ENCODE measurements at regions not wholly inside any gene's neighbourhood (a gene's known extent, or its start where the extent isn't known, plus 50 kb on each side); places are given as distances from the start of the nearest gene placed in this dataset.

DNA sequence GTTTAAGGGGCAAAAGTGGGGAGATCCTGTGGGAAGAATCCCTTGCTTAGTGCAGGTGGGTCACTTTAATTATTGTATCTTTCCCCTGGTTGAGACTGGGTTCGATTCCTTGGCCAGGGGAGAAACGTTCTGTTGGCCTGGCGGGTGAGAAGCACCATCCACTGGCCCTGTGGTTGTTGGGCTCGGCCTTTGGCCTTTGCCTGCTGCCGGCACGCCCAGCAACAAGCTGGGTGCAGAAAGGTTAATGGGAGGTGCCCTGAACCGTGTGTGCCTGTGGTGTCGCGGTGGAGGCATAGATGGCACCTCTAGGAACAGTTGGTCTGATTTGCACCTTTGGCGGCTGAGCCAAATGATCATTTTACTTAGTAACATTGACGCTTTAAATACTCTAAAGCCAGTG lies 363.6 kb upstream of the CNTNAP2 start:
- TF ChIP-seq, protein P1, sequence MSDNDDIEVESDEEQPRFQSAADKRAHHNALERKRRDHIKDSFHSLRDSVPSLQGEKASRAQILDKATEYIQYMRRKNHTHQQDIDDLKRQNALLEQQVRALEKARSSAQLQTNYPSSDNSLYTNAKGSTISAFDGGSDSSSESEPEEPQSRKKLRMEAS (IDR thresholded peaks at IDR 0.05; ENCODE audit: low read depth, low read length): no peak
- TF ChIP-seq, protein P2, sequence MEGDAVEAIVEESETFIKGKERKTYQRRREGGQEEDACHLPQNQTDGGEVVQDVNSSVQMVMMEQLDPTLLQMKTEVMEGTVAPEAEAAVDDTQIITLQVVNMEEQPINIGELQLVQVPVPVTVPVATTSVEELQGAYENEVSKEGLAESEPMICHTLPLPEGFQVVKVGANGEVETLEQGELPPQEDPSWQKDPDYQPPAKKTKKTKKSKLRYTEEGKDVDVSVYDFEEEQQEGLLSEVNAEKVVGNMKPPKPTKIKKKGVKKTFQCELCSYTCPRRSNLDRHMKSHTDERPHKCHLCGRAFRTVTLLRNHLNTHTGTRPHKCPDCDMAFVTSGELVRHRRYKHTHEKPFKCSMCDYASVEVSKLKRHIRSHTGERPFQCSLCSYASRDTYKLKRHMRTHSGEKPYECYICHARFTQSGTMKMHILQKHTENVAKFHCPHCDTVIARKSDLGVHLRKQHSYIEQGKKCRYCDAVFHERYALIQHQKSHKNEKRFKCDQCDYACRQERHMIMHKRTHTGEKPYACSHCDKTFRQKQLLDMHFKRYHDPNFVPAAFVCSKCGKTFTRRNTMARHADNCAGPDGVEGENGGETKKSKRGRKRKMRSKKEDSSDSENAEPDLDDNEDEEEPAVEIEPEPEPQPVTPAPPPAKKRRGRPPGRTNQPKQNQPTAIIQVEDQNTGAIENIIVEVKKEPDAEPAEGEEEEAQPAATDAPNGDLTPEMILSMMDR (IDR thresholded peaks at IDR 0.05; ENCODE audit: low read depth, low read length): no peak

All from NB4 (cell line).